ENCODE measurements at regions not wholly inside any gene's neighbourhood (a gene's known extent, or its start where the extent isn't known, plus 50 kb on each side); places are given as distances from the start of the nearest gene placed in this dataset.

GRCh38 chr6:137933696-137934095 is 66.6 kb downstream of the TNFAIP3 start:
- no peak for TF ChIP-seq CTCF (IDR thresholded peaks at IDR 0.05; ENCODE audit: low read depth, low read length, missing control alignments)
- no peaks in the 10 kb centered on the region for H3K27me3 ChIP-seq (replicated peaks)
- no peaks in the 10 kb centered on the region for H3K36me3 ChIP-seq (replicated peaks)
- H3K4me3 ChIP-seq (ENCODE audit: low read depth, low read length) = no peak overlapping the region
- in situ Hi-C loops (cut with HindIII; ENCODE audit: low pct_ligation_motif_present, low sequenced_read_pairs) = no loop called here
- no peak for DNase-seq
- no peak overlapping the region for H3K27ac ChIP-seq

- DNase-seq = no peak
- TF ChIP-seq CTCF (IDR thresholded peaks at IDR 0.05; ENCODE audit: low read depth, low read length, missing control alignments) = no peak
- Histone ChIP-seq H3K4me3 (ENCODE audit: low read depth, low read length) (no peak overlapping the region), H3K36me3 (replicated peaks) (no peaks in the 10 kb centered on the region), H3K27ac (no peak overlapping the region), H3K27me3 (replicated peaks) (no peaks in the 10 kb centered on the region)
- in situ Hi-C loops (cut with HindIII; ENCODE audit: low pct_ligation_motif_present, low sequenced_read_pairs) = no loop called here
Observed at GRCh38 chr6:137936798-137937197, 69.7 kb downstream of the TNFAIP3 start.

- no peak for DNase-seq
- TF ChIP-seq CTCF (IDR thresholded peaks at IDR 0.05; ENCODE audit: low read depth, low read length, missing control alignments) = no peak
- Histone ChIP-seq H3K27me3 (replicated peaks) (no peaks in the 10 kb centered on the region), H3K27ac (no peak overlapping the region), H3K36me3 (replicated peaks) (no peaks in the 10 kb centered on the region), H3K4me3 (ENCODE audit: low read depth, low read length) (no peak overlapping the region)
- in situ Hi-C loops (cut with HindIII; ENCODE audit: low pct_ligation_motif_present, low sequenced_read_pairs) = no loop called here
Observed at GRCh38 chr6:137937834-137938233, 70.8 kb downstream of the TNFAIP3 start.

- Histone ChIP-seq H3K27ac (no peak overlapping the region), H3K36me3 (replicated peaks) (no peaks in the 10 kb centered on the region), H3K4me3 (ENCODE audit: low read depth, low read length) (no peak overlapping the region), H3K27me3 (replicated peaks) (no peaks in the 10 kb centered on the region)
- in situ Hi-C loops (cut with HindIII; ENCODE audit: low pct_ligation_motif_present, low sequenced_read_pairs) = no loop called here
- no peak for TF ChIP-seq CTCF (IDR thresholded peaks at IDR 0.05; ENCODE audit: low read depth, low read length, missing control alignments)
- DNase-seq = no peak
Observed at GRCh38 chr6:137938770-137939379, 71.8 kb downstream of the TNFAIP3 start.

- no peak for DNase-seq
Observed at GRCh38 chr6:137941995-137942394, 74.9 kb downstream of the TNFAIP3 start.

More at GRCh38 chr6:137941995-137942394, 74.9 kb downstream of the TNFAIP3 start:
- Histone ChIP-seq H3K4me3 (ENCODE audit: low read depth, low read length) (no peak overlapping the region), H3K36me3 (replicated peaks) (no peaks in the 10 kb centered on the region), H3K27ac (no peak overlapping the region), H3K27me3 (replicated peaks) (no peaks in the 10 kb centered on the region)
- in situ Hi-C loops (cut with HindIII; ENCODE audit: low pct_ligation_motif_present, low sequenced_read_pairs) = no loop called here
- no peak for TF ChIP-seq CTCF (IDR thresholded peaks at IDR 0.05; ENCODE audit: low read depth, low read length, missing control alignments)

Measured in brain microvascular endothelial cell (primary cell).